ENCODE measurements at regions not wholly inside any gene's neighbourhood (a gene's known extent, or its start where the extent isn't known, plus 50 kb on each side); places are given as distances from the start of the nearest gene placed in this dataset.

- DNase-seq (ENCODE audit: low spot score), result no peak
Measured at GRCh38 chr11:70627219-70627618, 228.9 kb downstream of the CTTN start.

GRCh38 chr11:70628176-70628854, 230.0 kb downstream of the CTTN start:
- DNase-seq (ENCODE audit: low spot score), result no peak

GRCh38 chr11:70628855-70629844, 230.8 kb downstream of the CTTN start:
- DNase-seq (ENCODE audit: low spot score), result no peak

GRCh38 chr11:70630068-70630467, 231.7 kb downstream of the CTTN start:
- no peak for DNase-seq (ENCODE audit: low spot score)

GRCh38 chr11:70630816-70631623, 232.7 kb downstream of the CTTN start:
- no peak for DNase-seq (ENCODE audit: low spot score)

- DNase-seq (ENCODE audit: low spot score), result no peak
Measured at GRCh38 chr11:70631624-70632047, 233.3 kb downstream of the CTTN start.

- no peak for DNase-seq (ENCODE audit: low spot score)
Measured at GRCh38 chr11:70633610-70634009, 235.3 kb downstream of the CTTN start.

- no peak for DNase-seq (ENCODE audit: low spot score)
Measured at GRCh38 chr11:70636659-70637058, 238.3 kb downstream of the CTTN start.

- DNase-seq (ENCODE audit: low spot score), result no peak
Measured at GRCh38 chr11:70637186-70637800, 239.0 kb downstream of the CTTN start.

- no peak for DNase-seq (ENCODE audit: low spot score)
Measured at GRCh38 chr11:70637949-70638583, 239.7 kb downstream of the CTTN start.

GRCh38 chr11:70640408-70640807, 242.1 kb downstream of the CTTN start:
- DNase-seq (ENCODE audit: low spot score), result no peak

- no peak for DNase-seq (ENCODE audit: low spot score)
Measured at GRCh38 chr11:70641369-70641768, 243.0 kb downstream of the CTTN start.

GRCh38 chr11:70642266-70642665, 243.9 kb downstream of the CTTN start:
- DNase-seq (ENCODE audit: low spot score), result no peak

- DNase-seq (ENCODE audit: low spot score), result no peak
Measured at GRCh38 chr11:70643642-70644041, 245.3 kb downstream of the CTTN start.

- DNase-seq (ENCODE audit: low spot score), result no peak
Measured at GRCh38 chr11:70644343-70645060, 246.2 kb downstream of the CTTN start.

- no peak for DNase-seq (ENCODE audit: low spot score)
Measured at GRCh38 chr11:70645537-70645936, 247.2 kb downstream of the CTTN start.

- no peak for DNase-seq (ENCODE audit: low spot score)
Measured at GRCh38 chr11:70646272-70647049, 248.1 kb downstream of the CTTN start.

GRCh38 chr11:70647188-70648166, 249.1 kb downstream of the CTTN start:
- DNase-seq (ENCODE audit: low spot score), result no peak

Measured in germinal center (tissue), 1 donor.